ENCODE measurements at regions not wholly inside any gene's neighbourhood (a gene's known extent, or its start where the extent isn't known, plus 50 kb on each side); places are given as distances from the start of the nearest gene placed in this dataset.

DNA sequence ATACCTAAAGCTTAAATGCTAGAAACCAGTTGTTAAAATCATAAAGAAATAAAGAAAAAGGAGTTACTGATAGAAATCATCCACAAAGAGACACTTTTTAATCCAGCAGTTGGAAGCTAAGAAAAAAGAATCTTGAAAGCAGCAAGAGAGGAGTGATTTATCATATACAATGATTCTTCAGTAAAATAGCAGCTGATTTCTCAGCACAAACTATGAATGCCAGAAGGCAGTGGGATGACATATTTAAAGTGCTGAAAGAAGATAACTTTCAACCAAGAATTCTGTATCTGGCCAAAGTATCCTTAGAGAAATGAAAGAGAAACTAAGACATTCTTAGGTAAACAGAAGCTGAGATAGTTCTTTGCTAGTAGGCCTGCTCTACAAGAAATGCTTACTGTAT lies 366.0 kb downstream of the HTR1A start:
- DNase-seq (ENCODE audit: extremely low read depth in 1 of 11, low read depth in 9 of 11, low spot score in 4 of 11), result no peak

DNA sequence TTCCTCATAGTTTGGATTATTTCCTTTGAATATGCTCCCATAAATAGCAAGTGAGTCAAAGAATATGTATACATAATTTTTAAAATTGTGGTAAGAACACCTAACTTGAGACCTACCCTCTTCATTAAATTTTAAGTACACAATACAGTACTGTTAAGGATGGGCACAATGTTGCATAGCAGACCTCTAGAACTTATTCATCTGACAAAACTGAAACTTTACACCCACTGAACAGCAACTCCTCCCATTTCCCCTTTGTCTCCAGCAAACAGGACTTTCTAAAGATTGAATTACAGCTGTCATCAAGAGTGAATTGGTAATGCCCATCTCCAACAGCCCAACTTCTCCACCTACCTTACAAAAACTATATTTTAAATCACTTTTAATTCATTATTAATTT lies 388.9 kb downstream of the HTR1A start:
- DNase-seq (ENCODE audit: extremely low read depth in 1 of 11, low read depth in 9 of 11, low spot score in 4 of 11), result no peak

DNA sequence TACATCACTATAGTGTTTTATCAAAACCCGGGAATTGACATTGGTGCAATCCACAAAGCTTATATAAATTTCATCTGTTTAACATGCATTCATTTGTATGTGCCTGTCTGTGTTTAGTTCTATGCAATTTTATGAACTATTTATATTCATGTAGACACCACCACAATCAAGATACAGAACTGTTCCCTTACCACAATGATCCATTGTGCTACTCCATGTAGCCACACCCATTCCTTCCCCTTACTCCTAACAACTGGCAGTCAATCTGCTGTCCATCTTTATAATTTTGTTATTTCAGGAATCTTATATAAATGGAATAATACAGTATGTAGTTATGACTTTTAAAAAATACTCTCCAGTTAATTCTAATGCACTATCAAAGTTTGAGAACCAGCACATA lies 389.5 kb downstream of the HTR1A start:
- DNase-seq (ENCODE audit: extremely low read depth in 1 of 11, low read depth in 9 of 11, low spot score in 4 of 11), result no peak

DNA sequence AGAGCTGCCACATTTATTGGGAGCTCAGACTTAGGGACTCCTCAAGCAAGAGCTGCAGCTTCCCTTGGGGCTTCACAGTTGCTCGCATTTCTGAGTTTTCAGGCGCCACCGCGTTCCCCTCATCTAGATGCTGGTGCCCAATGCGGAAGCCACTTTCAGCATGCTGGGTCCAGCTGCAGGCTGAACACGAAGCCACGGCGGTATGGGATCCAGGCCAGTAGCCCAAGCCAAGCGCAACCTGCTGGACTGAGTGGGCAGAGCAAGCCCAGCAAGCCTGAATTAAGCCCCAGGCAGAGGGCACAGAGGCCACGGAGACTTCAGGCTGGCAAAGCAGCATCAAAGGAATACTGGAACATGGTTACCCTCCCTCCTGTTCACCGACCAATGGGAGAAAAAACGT lies 391.5 kb downstream of the HTR1A start:
- DNase-seq (ENCODE audit: extremely low read depth in 1 of 11, low read depth in 9 of 11, low spot score in 4 of 11), result no peak

DNA sequence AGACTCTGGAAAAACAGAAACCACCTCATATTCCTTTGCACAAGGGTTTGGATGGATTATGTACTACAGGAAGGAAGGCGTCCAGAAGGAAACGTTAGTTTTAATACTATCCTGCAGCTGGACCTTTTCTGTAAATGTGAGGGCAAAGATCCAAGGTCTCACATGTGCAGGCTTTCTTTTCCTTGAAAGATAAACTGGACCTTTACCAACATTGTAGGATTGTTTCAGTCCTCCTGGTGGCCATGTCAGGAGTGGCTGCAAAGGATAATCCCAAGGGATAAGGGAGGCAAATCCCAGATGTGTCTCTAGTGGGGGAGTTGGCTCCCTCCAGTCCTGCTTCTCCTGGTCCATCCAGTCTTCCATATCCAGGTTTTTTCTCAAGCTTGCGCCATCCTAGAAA lies 397.5 kb downstream of the HTR1A start:
- DNase-seq (ENCODE audit: extremely low read depth in 1 of 11, low read depth in 9 of 11, low spot score in 4 of 11), result no peak

DNA sequence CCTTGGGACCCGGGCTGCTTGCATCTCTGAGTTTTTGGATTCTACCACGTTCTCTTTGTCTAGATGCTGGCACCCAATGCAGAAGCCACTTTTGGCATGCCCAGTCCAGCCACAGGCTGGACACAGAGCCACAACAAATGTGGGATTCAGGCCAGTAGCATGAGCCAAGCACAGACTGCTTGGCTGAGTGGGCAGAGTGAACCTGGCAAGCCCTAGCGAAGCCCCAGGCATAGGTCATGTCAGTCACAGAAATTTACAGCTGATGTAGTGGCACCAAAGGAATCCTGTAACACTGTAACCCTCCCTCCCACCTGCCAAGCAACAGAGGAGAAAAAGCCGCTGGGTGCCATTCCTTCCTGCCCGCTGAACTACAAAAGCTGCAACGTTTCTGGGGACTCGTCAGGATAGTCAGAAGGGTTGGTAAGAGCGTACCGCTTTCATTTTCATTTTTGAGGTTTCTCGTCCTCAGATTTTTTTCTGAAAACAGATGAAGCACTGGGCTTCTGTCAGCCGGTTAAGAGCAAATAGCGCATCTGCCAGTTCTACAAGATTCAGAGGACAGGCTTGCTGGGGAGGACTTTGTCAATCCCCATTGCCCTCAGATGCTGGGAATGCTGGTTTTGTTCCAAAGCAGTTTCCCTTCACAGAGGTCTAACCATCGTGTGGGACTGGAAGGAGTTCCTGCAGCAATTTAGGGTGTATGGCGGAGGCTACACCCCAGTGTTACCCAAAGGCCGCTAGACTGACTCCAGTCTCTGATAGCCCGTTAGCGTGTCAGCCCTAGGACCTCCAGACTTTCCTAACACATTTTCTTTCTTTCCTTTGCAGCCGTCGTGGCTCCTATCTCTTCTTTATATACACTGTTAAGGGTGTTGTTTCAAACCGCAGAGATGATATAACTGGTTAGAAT lies 399.0 kb downstream of the HTR1A start:
- DNase-seq (ENCODE audit: extremely low read depth in 1 of 11, low read depth in 9 of 11, low spot score in 4 of 11), result peak in 1 of 11 donors; percentile 0

DNA sequence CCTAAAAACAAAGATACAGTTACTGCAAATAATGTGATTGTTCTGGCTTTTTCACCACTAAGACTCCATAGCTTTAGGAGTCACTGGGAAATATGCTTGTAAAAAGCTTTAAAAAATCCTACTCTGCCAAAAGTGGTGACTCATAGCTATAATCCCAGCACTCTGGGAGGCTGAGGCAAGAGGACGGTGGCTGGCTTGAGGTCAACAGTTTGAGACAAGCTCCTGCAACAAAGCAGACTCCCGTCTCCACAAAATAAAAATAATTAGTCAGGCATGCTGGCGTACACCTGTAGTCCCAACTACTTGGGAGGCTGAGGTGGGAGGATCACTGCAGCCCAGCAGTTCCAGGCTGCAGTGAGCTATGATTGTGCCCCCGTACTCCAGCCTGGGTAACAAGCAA lies 406.4 kb downstream of the HTR1A start:
- no peak for DNase-seq (ENCODE audit: extremely low read depth in 1 of 11, low read depth in 9 of 11, low spot score in 4 of 11)

DNA sequence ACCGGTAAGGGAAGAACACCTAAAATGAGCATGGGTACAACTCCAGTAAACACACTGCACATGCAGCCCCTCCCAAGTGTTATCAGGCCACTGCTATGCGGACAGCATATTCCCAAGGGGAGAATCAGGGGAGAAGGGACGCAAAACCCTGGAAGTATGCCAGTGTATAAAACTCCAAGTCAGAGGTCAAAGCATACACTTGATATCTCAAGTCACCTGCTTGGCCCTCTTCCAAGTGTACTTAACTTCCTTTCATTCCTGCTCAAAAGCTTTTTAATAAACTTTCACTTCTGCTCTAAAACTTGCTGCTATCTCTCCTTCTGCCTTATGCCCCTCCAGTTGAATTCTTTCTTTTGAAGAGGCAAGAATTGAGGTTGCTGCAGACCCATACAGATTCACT lies 408.1 kb downstream of the HTR1A start:
- DNase-seq (ENCODE audit: extremely low read depth in 1 of 11, low read depth in 9 of 11, low spot score in 4 of 11), result peak in 3 of 11 donors; percentile 1 to 4 (median 3)

DNA sequence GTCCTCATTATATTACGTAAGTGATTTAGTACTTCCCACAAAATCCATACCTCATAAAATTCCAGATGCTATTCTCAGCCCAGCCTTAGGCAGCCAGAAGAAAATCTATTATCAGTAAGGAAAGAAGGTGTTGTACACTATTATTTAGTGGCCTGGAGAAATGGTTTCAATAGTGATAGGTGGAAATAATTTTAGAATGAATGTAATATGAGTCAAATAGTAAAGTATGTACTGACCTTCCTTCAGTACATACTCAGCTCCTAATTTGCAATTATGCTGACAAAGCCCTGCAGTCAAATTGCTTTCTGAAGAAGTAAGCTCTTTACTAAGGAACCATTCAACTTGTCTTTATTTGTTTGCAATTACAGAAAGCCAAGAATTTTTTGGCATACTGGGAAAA lies 409.2 kb downstream of the HTR1A start:
- DNase-seq (ENCODE audit: extremely low read depth in 1 of 11, low read depth in 9 of 11, low spot score in 4 of 11), result no peak

DNA sequence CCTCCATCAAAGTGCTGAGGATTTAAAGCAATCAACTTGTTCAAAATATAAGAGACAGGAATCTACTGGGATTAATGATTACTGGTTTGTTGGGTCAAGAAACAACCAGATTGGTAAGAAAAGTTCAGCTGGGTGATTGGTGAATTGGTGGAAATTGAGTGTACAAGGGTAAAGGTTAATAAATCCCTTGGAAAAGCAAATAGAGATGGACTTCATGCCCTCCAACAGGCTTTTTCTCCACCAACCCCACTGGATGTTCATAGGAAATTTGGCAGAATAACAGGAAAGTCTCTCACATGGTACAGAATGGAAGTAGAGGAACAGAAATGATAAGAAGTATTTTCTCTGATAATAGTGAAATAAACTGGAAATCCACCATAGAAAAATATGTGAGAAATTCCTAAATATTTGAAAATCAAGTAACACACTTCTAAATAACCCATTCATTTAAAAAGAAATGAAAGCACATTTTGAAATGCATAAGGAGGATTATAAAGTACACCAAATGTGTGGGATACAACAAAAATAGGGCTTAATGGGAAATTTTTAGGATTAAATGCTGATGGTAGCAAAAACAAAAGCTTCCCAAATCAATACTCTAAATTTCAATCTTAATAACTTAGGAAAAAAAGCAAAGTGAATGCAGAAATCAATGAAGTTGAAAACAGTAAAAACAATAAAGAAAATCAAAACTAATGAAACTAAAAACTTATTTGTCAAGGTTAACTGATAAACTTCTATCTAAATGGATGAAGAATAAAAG lies 426.2 kb downstream of the HTR1A start:
- DNase-seq (ENCODE audit: extremely low read depth in 1 of 11, low read depth in 9 of 11, low spot score in 4 of 11), result no peak

DNA sequence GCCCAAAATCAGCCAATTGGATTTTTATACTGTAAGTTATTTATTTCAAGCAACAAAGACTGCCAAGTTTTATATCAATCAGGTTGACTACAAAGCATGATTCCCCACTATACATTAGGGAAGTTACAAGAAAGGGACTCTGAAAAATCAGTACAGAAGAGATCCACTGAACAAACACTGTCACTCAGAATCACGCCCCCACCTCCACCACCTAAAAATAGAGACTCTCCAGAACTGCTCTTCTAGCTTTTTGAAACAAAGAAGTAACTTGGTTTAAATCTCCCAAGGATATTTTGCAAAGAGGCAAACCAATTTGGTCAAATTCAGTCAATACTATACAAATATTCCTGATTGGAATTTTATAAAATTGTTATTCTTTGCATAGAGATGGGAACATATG lies 438.0 kb downstream of the HTR1A start:
- DNase-seq (ENCODE audit: extremely low read depth in 1 of 11, low read depth in 9 of 11, low spot score in 4 of 11), result no peak

DNA sequence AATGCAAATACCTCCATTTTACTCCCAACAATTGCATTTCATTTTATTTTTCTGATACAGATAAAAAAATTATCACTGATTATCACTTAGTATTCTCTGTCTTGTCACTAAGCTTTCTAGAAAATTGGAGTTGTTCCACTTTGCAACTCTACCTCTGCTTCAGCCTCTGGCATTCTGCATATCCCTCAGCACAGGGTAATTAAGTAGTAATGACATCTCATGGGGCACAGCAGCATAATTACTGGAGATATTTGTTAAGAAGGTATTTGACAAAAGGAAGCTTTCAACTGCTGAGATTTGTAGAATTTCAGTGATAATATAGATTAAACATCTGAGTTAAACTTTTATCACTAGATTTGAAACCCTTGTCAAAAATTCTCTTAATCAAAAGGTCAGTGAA lies 446.2 kb downstream of the HTR1A start:
- DNase-seq (ENCODE audit: extremely low read depth in 1 of 11, low read depth in 9 of 11, low spot score in 4 of 11), result no peak

DNA sequence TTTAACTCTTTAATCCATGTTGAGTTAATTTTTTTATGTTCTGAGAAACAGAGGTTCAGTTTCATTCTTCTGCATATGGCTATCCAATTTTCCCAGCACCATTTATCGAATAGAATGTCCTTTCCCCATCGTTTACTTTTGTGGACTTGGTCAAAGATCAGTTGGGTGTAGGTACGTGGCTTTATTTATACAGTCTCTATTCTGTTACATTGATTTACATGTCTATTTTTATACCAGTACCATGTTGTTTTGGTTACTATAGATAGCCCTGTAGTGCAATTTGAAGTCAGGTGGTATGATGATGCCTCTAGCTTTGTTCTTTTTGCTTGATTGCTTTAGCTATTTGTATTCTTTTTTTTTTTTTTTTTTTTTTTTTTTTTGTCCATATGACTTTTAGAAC lies 462.0 kb downstream of the HTR1A start:
- DNase-seq (ENCODE audit: extremely low read depth in 1 of 11, low read depth in 9 of 11, low spot score in 4 of 11), result no peak

DNA sequence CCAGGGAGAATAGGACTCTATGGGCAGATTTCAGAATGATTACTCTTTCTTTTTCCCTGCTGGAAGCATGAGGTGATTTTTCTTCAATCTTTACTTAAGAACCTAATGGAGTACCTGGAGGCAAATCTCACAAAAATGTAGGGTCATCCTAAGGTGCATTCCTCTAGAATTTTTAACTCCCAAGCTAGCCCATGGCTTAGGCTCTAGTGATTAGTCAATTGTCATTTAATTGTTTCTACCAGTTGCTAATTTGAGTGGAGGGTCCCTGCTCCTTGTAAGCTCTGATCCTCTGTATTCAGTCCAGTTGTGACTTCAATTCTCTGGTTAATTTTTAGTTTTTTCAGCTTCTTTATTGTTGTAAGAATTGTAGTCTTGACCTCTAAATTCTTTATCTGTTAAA lies 467.0 kb downstream of the HTR1A start:
- no peak for DNase-seq (ENCODE audit: extremely low read depth in 1 of 11, low read depth in 9 of 11, low spot score in 4 of 11)

DNA sequence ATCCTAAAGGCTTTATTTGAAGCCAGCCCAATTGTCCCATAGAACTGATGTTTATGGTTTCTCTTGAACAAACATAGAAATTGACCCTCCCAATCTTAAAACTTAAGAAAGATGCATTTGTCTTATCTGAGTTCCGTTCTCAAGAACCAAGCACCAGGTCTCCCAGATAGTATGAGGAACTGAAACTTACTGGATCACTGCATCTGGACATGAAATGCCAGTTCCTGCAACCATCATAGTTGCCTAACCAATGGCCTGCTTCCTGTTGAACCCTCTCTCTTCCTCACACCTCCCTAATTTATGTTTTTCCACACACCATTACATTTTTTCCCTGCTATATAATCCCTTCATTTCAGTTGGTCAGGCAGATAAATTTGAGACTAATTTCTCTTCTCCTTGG lies 478.9 kb downstream of the HTR1A start:
- no peak for DNase-seq (ENCODE audit: extremely low read depth in 1 of 11, low read depth in 9 of 11, low spot score in 4 of 11)

DNA sequence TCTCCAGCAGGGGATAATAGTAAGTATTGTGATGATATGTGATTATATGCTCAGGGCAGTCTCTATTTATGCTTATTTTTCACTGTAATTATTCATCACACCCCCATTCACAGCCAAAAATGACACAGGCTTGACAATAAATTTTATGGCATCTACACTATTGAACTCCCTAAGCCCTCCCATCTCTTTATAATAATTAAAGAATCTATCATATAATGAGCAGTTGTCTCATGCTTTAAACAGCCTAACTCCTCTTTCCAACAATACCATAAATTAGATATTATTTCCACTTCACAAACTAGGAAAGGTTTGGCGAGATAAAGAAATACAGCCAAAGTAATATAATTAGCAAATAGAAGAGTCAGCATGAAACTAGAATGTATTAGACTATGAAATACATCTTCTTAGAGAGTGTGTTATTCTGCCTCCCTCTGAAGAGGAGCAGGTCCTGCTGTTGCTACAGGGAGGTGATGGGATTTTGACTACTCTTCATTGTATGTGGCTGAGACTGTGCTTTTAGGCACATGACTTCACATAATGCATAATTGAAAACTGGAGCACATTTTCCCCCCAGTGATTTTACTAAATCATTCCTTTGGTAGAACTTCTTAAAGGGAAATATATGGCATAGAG lies 488.8 kb downstream of the HTR1A start:
- DNase-seq (ENCODE audit: extremely low read depth in 1 of 11, low read depth in 9 of 11, low spot score in 4 of 11), result no peak

DNA sequence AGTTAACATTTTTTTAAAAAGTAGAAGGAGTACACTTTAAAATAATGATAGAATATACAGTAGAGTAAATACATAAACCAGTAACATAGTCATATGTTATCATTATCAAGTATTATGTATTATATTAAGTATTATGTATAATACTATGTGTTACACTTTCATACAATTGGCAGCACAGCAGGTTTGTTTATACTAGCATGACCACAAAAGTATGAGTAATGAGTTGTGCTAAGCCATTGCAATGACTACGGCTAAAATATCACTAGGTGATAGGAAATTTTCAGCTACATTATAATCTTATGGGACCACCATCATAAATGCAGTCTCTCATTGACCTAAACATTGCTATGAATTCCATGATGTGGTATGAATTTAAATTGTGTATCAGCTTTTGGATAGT lies 506.0 kb downstream of the HTR1A start:
- DNase-seq (ENCODE audit: extremely low read depth in 1 of 11, low read depth in 9 of 11, low spot score in 4 of 11), result no peak

DNA sequence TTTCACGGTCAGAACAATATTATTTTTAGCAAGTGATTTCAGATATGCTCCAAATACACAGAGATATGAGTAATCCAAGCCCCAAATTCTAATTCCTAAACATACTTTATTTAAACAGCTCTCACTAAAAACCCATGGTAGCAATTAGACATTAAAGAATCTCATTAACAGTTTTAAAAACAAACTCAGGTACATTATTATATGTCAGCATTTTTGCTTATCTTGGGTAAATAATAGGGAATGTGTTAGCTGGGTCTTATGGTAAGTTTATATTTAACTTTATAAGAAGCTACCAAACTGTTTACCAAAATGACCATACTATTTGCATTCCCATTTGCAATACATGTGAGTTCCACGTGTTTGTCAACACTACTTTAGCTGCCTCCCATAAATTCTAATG lies 511.1 kb downstream of the HTR1A start:
- DNase-seq (ENCODE audit: extremely low read depth in 1 of 11, low read depth in 9 of 11, low spot score in 4 of 11), result no peak

DNA sequence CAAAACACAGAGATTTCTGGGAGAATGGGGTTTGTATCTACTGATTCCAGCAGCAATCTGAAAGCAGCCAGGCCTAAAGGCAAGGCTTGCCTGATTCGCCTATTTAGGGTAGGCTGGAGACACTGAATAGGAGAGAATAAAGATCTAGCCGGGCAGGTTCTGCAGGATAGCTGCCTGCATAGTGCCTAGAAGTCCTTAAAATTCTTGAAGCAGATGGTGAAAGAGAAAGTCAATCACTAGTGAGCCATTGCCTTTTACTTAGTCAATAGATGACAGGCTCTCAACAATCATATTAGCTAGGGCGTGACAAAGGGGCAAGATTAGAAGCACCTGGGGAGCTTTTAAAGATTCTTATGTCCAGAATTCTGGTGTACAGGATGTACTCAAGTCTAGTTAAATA lies 522.7 kb downstream of the HTR1A start:
- DNase-seq (ENCODE audit: extremely low read depth in 1 of 11, low read depth in 9 of 11, low spot score in 4 of 11), result no peak

DNA sequence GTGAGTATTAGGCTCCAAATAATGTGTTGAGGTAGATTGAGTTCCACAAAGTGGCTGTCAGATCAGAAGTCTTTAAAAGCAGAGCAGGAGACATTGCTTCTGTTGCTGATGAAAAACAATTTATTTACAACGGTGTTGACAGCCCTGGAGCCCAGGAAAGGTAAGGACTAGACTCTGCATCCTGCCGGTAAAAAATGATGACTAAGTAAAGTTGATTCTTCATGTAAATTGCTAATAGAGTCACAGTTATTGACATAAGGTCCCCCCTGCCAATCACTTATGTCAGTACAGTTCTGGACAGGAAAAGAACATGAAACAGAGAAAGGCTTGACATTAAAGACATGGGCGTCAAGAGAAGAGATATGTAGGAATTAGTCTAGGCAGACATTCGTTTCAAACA lies 552.5 kb downstream of the HTR1A start:
- no peak for DNase-seq (ENCODE audit: extremely low read depth in 1 of 11, low read depth in 9 of 11, low spot score in 4 of 11)

All from renal cortex interstitium (tissue), 11 donors.